KMS-11 (cell line): ENCODE measurements at regions not wholly inside any gene's neighbourhood (a gene's known extent, or its start where the extent isn't known, plus 50 kb on each side); places are given as distances from the start of the nearest gene placed in this dataset.
"Not testable (repeated sequence)": the region's sequence is repeated elsewhere in the genome, so short reads cannot be mapped to it uniquely, and the experiment has no call there.

Source experiments
- H2AFZ ChIP-seq: fragments of 200-600 bp; sonication (generic); 2 replicates; pipeline ENCODE4 v1.6.1; 2016; ENCODE audit warnings: antibody characterized with exemption, mixed run types, low read depth
- H3K27ac ChIP-seq: fragments of 200-600 bp; sonication (generic); 2 replicates; pipeline ENCODE4 v1.6.1; 2016; ENCODE audit warnings: mild to moderate bottlenecking, mixed run types
- H3K27me3 ChIP-seq: fragments of 200-600 bp; sonication (generic); 2 replicates; pipeline ENCODE4 v1.6.1; 2017; ENCODE audit warnings: mild to moderate bottlenecking, low read depth, mixed run types, moderate library complexity; ENCODE audit not compliant: insufficient read depth
- H3K36me3 ChIP-seq: fragments of 200-600 bp; sonication (generic); 2 replicates; pipeline ENCODE4 v1.6.1; 2017; ENCODE audit warnings: mild to moderate bottlenecking, mixed run types; ENCODE audit not compliant: insufficient read depth
- H3K4me1 ChIP-seq: fragments of 200-600 bp; sonication (generic); 2 replicates; pipeline ENCODE4 v1.6.1; 2016; ENCODE audit warnings: mild to moderate bottlenecking, low read depth, mixed run types; ENCODE audit not compliant: poor library complexity, severe bottlenecking
- H3K4me2 ChIP-seq: fragments of 200-600 bp; sonication (generic); 2 replicates; pipeline ENCODE4 v1.7.0; 2016; ENCODE audit warnings: mild to moderate bottlenecking, mixed run types
- H3K4me3 ChIP-seq: fragments of 200-600 bp; sonication (generic); IDR thresholded peaks from 2 replicates; pipeline ENCODE4 v1.6.1; 2017; ENCODE audit warnings: low read depth, low read length, mixed read lengths; ENCODE audit not compliant: insufficient read depth
- H3K79me2 ChIP-seq: fragments of 200-600 bp; sonication (generic); 2 replicates; pipeline ENCODE4 v1.6.1; 2016; ENCODE audit warnings: low read depth, mixed run types; ENCODE audit not compliant: insufficient read depth
- H3K9ac ChIP-seq: fragments of 200-600 bp; sonication (generic); 2 replicates; pipeline ENCODE4 v1.6.1; 2016; ENCODE audit warnings: mild to moderate bottlenecking, mixed run types
- H4K20me1 ChIP-seq: fragments of 200-600 bp; sonication (generic); 2 replicates; pipeline ENCODE4 v1.6.1; 2016; ENCODE audit warnings: mild to moderate bottlenecking, mixed run types; ENCODE audit not compliant: insufficient read depth
- CTCF ChIP-seq: fragments of 200-600 bp; sonication (generic); conservative IDR thresholded peaks from 2 replicates; pipeline ENCODE4 v1.6.1; 2017; ENCODE audit warnings: low read depth, mild to moderate bottlenecking, antibody characterized with exemption, low read length, moderate library complexity, mixed read lengths

GRCh38 chr2:111537078-111537655 lies 346.8 kb downstream of the ANAPC1 start:
- Histone ChIP-seq H3K79me2 (no peaks in the 10 kb centered on the region), H3K4me1 (no peaks in the 10 kb centered on the region), H3K27ac (no peak overlapping the region), H2AFZ (no peak overlapping the region), H3K9ac (no peak overlapping the region), H3K36me3 (no peaks in the 10 kb centered on the region), H4K20me1 (no peaks in the 10 kb centered on the region), H3K4me2 (no peak overlapping the region), H3K27me3 (no peaks in the 10 kb centered on the region), H3K4me3 (no peak overlapping the region)
- no peak for TF ChIP-seq CTCF

GRCh38 chr2:111539991-111540390 lies 344.0 kb downstream of the ANAPC1 start:
- not testable (repeated sequence) for H3K4me2 ChIP-seq, H3K36me3 ChIP-seq, H3K79me2 ChIP-seq, H3K27me3 ChIP-seq, H3K9ac ChIP-seq, H4K20me1 ChIP-seq, H3K27ac ChIP-seq, H3K4me1 ChIP-seq, H3K4me3 ChIP-seq, H2AFZ ChIP-seq

GRCh38 chr2:111542120-111542774 lies 341.7 kb downstream of the ANAPC1 start:
- not testable (repeated sequence) for H3K4me1 ChIP-seq, H3K36me3 ChIP-seq, H3K27ac ChIP-seq, H3K4me3 ChIP-seq, H3K79me2 ChIP-seq, H3K4me2 ChIP-seq, H3K9ac ChIP-seq, H3K27me3 ChIP-seq, H4K20me1 ChIP-seq, H2AFZ ChIP-seq

GRCh38 chr2:111544006-111544405 lies 340.0 kb downstream of the ANAPC1 start:
- H3K4me1 ChIP-seq, H3K4me3 ChIP-seq, H3K27me3 ChIP-seq, H4K20me1 ChIP-seq, H3K9ac ChIP-seq, H3K4me2 ChIP-seq, H2AFZ ChIP-seq, H3K27ac ChIP-seq, H3K36me3 ChIP-seq, H3K79me2 ChIP-seq: not testable (repeated sequence)

- not testable (repeated sequence) for H2AFZ ChIP-seq, H3K27ac ChIP-seq, H3K4me3 ChIP-seq, H3K79me2 ChIP-seq, H3K4me2 ChIP-seq, H4K20me1 ChIP-seq, H3K36me3 ChIP-seq, H3K4me1 ChIP-seq, H3K27me3 ChIP-seq, H3K9ac ChIP-seq
These were observed 338.1 kb downstream of the ANAPC1 start for GRCh38 chr2:111545723-111546431.

GRCh38 chr2:111546578-111546977 lies 337.4 kb downstream of the ANAPC1 start:
- H3K4me3 ChIP-seq, H4K20me1 ChIP-seq, H3K9ac ChIP-seq, H3K36me3 ChIP-seq, H3K27me3 ChIP-seq, H3K79me2 ChIP-seq, H3K4me2 ChIP-seq, H3K27ac ChIP-seq, H3K4me1 ChIP-seq, H2AFZ ChIP-seq: not testable (repeated sequence)

- H3K4me3 ChIP-seq, H3K4me2 ChIP-seq, H3K27me3 ChIP-seq, H3K27ac ChIP-seq, H3K4me1 ChIP-seq, H3K36me3 ChIP-seq, H2AFZ ChIP-seq, H3K79me2 ChIP-seq, H3K9ac ChIP-seq, H4K20me1 ChIP-seq: not testable (repeated sequence)
These were observed 334.8 kb downstream of the ANAPC1 start for GRCh38 chr2:111549174-111549573.

- H3K4me1 ChIP-seq, H3K27me3 ChIP-seq, H3K79me2 ChIP-seq, H3K4me3 ChIP-seq, H3K4me2 ChIP-seq, H2AFZ ChIP-seq, H3K36me3 ChIP-seq, H3K27ac ChIP-seq, H3K9ac ChIP-seq, H4K20me1 ChIP-seq: not testable (repeated sequence)
These were observed 332.6 kb downstream of the ANAPC1 start for GRCh38 chr2:111551428-111551827.

GRCh38 chr2:111552625-111553024 lies 331.4 kb downstream of the ANAPC1 start:
- not testable (repeated sequence) for H3K4me3 ChIP-seq, H3K27me3 ChIP-seq, H3K79me2 ChIP-seq, H3K27ac ChIP-seq, H3K4me2 ChIP-seq, H2AFZ ChIP-seq, H3K4me1 ChIP-seq, H3K9ac ChIP-seq, H3K36me3 ChIP-seq, H4K20me1 ChIP-seq
